Body of pancreas (tissue), 4 donors: ENCODE measurements at regions not wholly inside any gene's neighbourhood (a gene's known extent, or its start where the extent isn't known, plus 50 kb on each side); places are given as distances from the start of the nearest gene placed in this dataset.

ENCODE experiments used
- POLR2A ChIP-seq, 3 donors: fragments of 450-650 bp; IDR thresholded peaks; one replicate each; pipeline ENCODE4 v1.6.1; 2016; ENCODE audit warnings: antibody characterized with exemption in 3 of 3, mild to moderate bottlenecking in 2 of 3
- TF ChIP-seq, protein P1 (sequence below), 7 experiments: fragments of 450-650 bp in 4 of 7; fragments of 200-600 bp in 3 of 7; sonication (generic) in 3 of 7; IDR thresholded peaks; one replicate each; pipeline ENCODE4 v1.5.1; 2016 to 2019; ENCODE audit warnings: antibody characterized with exemption in 7 of 7

DNA sequence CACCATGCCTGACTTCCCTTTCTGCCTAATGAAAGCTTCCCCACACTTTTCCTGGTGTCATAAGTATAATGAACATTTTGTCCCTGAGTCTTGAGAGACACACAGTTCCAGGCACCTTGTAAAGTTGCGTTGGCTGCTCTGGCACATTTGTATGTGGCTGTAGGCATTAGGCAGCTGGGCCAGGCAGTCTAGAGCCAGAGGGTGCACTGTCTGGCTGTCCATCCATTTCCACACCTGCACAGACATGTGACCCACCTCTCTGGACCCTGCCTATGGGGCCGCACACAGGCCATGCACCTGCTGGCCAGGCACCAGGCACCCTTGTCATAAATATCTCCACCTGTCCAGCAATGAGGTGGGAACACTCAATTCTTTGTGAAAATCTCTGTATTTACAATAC is 54.7 kb upstream of the ANTXRL start:
- TF ChIP-seq, protein P1, sequence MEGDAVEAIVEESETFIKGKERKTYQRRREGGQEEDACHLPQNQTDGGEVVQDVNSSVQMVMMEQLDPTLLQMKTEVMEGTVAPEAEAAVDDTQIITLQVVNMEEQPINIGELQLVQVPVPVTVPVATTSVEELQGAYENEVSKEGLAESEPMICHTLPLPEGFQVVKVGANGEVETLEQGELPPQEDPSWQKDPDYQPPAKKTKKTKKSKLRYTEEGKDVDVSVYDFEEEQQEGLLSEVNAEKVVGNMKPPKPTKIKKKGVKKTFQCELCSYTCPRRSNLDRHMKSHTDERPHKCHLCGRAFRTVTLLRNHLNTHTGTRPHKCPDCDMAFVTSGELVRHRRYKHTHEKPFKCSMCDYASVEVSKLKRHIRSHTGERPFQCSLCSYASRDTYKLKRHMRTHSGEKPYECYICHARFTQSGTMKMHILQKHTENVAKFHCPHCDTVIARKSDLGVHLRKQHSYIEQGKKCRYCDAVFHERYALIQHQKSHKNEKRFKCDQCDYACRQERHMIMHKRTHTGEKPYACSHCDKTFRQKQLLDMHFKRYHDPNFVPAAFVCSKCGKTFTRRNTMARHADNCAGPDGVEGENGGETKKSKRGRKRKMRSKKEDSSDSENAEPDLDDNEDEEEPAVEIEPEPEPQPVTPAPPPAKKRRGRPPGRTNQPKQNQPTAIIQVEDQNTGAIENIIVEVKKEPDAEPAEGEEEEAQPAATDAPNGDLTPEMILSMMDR (IDR thresholded peaks at IDR 0.05): no peak
- TF ChIP-seq POLR2A (IDR thresholded peaks at IDR 0.05): no peak
